ENCODE measurements at regions not wholly inside any gene's neighbourhood (a gene's known extent, or its start where the extent isn't known, plus 50 kb on each side); places are given as distances from the start of the nearest gene placed in this dataset.

GRCh38 chr2:505941-506340, 171.3 kb downstream of the TMEM18 start:
- TF ChIP-seq, protein P1, sequence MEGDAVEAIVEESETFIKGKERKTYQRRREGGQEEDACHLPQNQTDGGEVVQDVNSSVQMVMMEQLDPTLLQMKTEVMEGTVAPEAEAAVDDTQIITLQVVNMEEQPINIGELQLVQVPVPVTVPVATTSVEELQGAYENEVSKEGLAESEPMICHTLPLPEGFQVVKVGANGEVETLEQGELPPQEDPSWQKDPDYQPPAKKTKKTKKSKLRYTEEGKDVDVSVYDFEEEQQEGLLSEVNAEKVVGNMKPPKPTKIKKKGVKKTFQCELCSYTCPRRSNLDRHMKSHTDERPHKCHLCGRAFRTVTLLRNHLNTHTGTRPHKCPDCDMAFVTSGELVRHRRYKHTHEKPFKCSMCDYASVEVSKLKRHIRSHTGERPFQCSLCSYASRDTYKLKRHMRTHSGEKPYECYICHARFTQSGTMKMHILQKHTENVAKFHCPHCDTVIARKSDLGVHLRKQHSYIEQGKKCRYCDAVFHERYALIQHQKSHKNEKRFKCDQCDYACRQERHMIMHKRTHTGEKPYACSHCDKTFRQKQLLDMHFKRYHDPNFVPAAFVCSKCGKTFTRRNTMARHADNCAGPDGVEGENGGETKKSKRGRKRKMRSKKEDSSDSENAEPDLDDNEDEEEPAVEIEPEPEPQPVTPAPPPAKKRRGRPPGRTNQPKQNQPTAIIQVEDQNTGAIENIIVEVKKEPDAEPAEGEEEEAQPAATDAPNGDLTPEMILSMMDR (IDR thresholded peaks at IDR 0.05) = no peak
- TF ChIP-seq POLR2A (IDR thresholded peaks at IDR 0.05) = no peak
